K562 (cell line): ENCODE measurements at regions not wholly inside any gene's neighbourhood (a gene's known extent, or its start where the extent isn't known, plus 50 kb on each side); places are given as distances from the start of the nearest gene placed in this dataset.
A peak's percentile ranks its signal among the peaks of the same experiment; 100 is the strongest.

Experiments used
- CAMTA2 ChIP-seq: fragments of 250-450 bp; sonication (Bioruptor Pico); conservative IDR thresholded peaks from 2 replicates; pipeline ENCODE4 v1.5.1; 2022
- CC2D1A ChIP-seq: fragments of 450-650 bp; IDR thresholded peaks from 2 replicates; pipeline ENCODE4 v1.6.1; 2017; ENCODE audit warnings: mild to moderate bottlenecking
- CHAMP1 ChIP-seq: fragments of 450-650 bp; IDR thresholded peaks from 2 replicates; pipeline ENCODE4 v1.6.1; 2016; ENCODE audit warnings: mild to moderate bottlenecking
- CHCHD3 ChIP-seq: fragments of 250-450 bp; sonication (Bioruptor Pico); IDR thresholded peaks from 2 replicates; pipeline ENCODE4 v2.1.2; 2022; ENCODE audit warnings: mild to moderate bottlenecking
- GATA2 ChIP-seq: sonication (generic); formaldehyde crosslinking; IDR thresholded peaks from 2 replicates; pipeline ENCODE4 v1.4.0; 2020; ENCODE audit warnings: mild to moderate bottlenecking, missing genetic modification reagents
- IFI16 ChIP-seq: fragments of 250-450 bp; sonication (Bioruptor Pico); IDR thresholded peaks from 2 replicates; pipeline ENCODE4 v2.1.2; 2022; ENCODE audit warnings: mild to moderate bottlenecking, inconsistent platforms
- MCM7 ChIP-seq, 2 experiments: fragments of 450-650 bp; IDR thresholded peaks; 2 replicates each; pipeline ENCODE4 v1.6.1; 2016 to 2018
- MEF2A ChIP-seq: IDR thresholded peaks from 2 replicates; pipeline ENCODE4 v1.6.1; 2011; ENCODE audit warnings: low read depth, mild to moderate bottlenecking, low read length, moderate library complexity; ENCODE audit not compliant: control insufficient read depth
- PHB ChIP-seq: fragments of 250-450 bp; sonication (Bioruptor Pico); IDR thresholded peaks from 2 replicates; pipeline ENCODE4 v1.5.0; 2021
- POLR3G ChIP-seq: IDR thresholded peaks from 2 replicates; pipeline ENCODE4 v1.6.1; 2011; ENCODE audit not compliant: insufficient read length, insufficient replicate concordance; ENCODE audit errors: extremely low read depth
- RBM34 ChIP-seq: fragments of 200-400 bp; formaldehyde crosslinking; IDR thresholded peaks from 2 replicates; pipeline ENCODE4 v1.6.1; 2018; ENCODE audit warnings: low read length, borderline replicate concordance; ENCODE audit not compliant: insufficient read depth
- SRSF1 ChIP-seq: fragments of 200-400 bp; formaldehyde crosslinking; IDR thresholded peaks from 2 replicates; pipeline ENCODE4 v1.6.1; 2017; ENCODE audit warnings: mild to moderate bottlenecking, low read depth, low read length, moderate library complexity
- TBP ChIP-seq: optimal IDR thresholded peaks from 2 replicates; pipeline ENCODE3; 2011; ENCODE audit warnings: low read depth, low read length, improper control_type of control experiment
- TCF7L2 ChIP-seq: fragments of 150-350 bp; IDR thresholded peaks from 2 replicates; pipeline ENCODE4 v1.6.1; 2016; ENCODE audit warnings: low read depth, mild to moderate bottlenecking, low read length, moderate library complexity
- TEAD2 ChIP-seq: fragments of 450-650 bp; IDR thresholded peaks from 2 replicates; pipeline ENCODE4 v1.6.1; 2016; ENCODE audit warnings: missing genetic modification characterization, control low read depth, missing compliant biosample characterization
- TOE1 ChIP-seq, 2 experiments: fragments of 450-650 bp in 1 of 2; sonication (generic) in 1 of 2; formaldehyde crosslinking in 1 of 2; IDR thresholded peaks; 2 replicates each; pipeline versions ENCODE4 v1.7.1 to v1.8.0; 2016 to 2022; ENCODE audit warnings: borderline replicate concordance in 2 of 2, mild to moderate bottlenecking in 2 of 2, antibody characterized with exemption in 1 of 2, inconsistent platforms in 1 of 2, low read depth in 1 of 2, missing genetic modification reagents in 1 of 2, moderate library complexity in 1 of 2
- TSC22D4 ChIP-seq: fragments of 450-650 bp; IDR thresholded peaks from 2 replicates; pipeline ENCODE4 v1.6.1; 2016; ENCODE audit warnings: missing genetic modification characterization, missing biosample characterization, control low read depth
- WHSC1 ChIP-seq: IDR thresholded peaks from one replicate; pipeline ENCODE4 v1.6.1; 2012; ENCODE audit warnings: low read length, control low read depth, inconsistent platforms
- ZBTB43 ChIP-seq: sonication (generic); formaldehyde crosslinking; IDR thresholded peaks from 2 replicates; pipeline ENCODE4 v1.8.0; 2023; ENCODE audit warnings: mild to moderate bottlenecking, missing genetic modification reagents
- ZC3H11A ChIP-seq: IDR thresholded peaks from 2 replicates; pipeline ENCODE4 v1.6.1; 2012; ENCODE audit warnings: low read depth, low read length, improper control_type of control experiment
- ZFX ChIP-seq: sonication (generic); formaldehyde crosslinking; IDR thresholded peaks from 2 replicates; pipeline ENCODE4 v1.8.0; 2022; ENCODE audit warnings: mild to moderate bottlenecking, missing genetic modification reagents, moderate library complexity
- ZNF140 ChIP-seq: fragments of 250-450 bp; sonication (Bioruptor Pico); IDR thresholded peaks from 2 replicates; pipeline ENCODE4 v1.8.0; 2021; ENCODE audit warnings: moderate library complexity, mild to moderate bottlenecking, inconsistent platforms
- ZNF316 ChIP-seq: fragments of 450-650 bp; IDR thresholded peaks from 2 replicates; pipeline ENCODE4 v1.6.1; 2016
- TF ChIP-seq, protein P1 (sequence below): fragments of 250-450 bp; sonication (Bioruptor Pico); IDR thresholded peaks from 2 replicates; pipeline ENCODE4 v1.8.0; 2021; ENCODE audit warnings: borderline replicate concordance, mild to moderate bottlenecking, moderate library complexity; ENCODE audit not compliant: poor library complexity, severe bottlenecking
- TF ChIP-seq, protein P2 (sequence below): fragments of 250-450 bp; sonication (Bioruptor Pico); IDR thresholded peaks from 2 replicates; pipeline ENCODE4 v1.5.0; 2020; ENCODE audit warnings: mild to moderate bottlenecking, borderline replicate concordance

DNA sequence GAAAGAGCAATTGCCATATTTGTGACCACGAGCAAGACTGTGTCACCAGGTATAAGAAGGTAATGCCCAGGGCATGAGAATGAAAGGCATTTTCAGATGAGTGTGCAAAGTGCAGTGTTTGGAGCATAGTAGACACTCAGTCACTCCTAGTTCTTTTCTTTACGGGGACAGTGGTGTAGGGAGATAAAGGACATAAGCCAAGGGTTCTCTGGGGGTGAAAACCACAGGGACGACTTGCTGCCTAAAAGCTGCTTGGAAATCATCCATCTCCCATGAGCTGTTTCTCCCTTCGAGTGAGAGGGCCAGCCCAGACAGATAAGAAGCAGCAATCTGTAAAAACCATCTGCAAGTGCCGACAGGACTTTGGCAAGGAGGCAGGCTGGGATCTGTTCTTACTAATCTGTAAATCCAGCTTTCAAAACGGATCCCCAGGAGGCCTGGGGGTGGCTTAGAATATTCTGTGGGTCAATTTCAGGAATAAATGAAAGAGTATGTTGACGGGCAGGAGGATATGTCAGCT is 221.6 kb downstream of the LPIN1 start (continued):
- no peak for TF ChIP-seq RBM34
- peak; percentile 100 for TF ChIP-seq CC2D1A
- peak; percentile 74 for TF ChIP-seq TOE1 (IDR thresholded peaks at IDR 0.05; ENCODE audit: borderline replicate concordance)
- no peak for TF ChIP-seq TOE1 (CRISPR knock-in tag; IDR thresholded peaks at IDR 0.05; ENCODE audit: borderline replicate concordance, low read depth)
- no peak for TF ChIP-seq CAMTA2 (CRISPR knock-in tag)
- no peak for TF ChIP-seq SRSF1
- no peak for TF ChIP-seq WHSC1
- TF ChIP-seq POLR3G: no peak
- no peak for TF ChIP-seq TEAD2 (tag)
- TF ChIP-seq ZNF140 (CRISPR knock-in tag): no peak
- peak; percentile 98 for TF ChIP-seq CHAMP1
- TF ChIP-seq ZBTB43 (CRISPR knock-in tag): 0 out of 2 replicates have a peak, but pooled peaks have one; percentile 85
- no peak for TF ChIP-seq CHCHD3 (CRISPR knock-in tag)
- no peak for TF ChIP-seq IFI16 (CRISPR knock-in tag)
- TF ChIP-seq ZFX (CRISPR knock-in tag): no peak
- TF ChIP-seq, protein P1, sequence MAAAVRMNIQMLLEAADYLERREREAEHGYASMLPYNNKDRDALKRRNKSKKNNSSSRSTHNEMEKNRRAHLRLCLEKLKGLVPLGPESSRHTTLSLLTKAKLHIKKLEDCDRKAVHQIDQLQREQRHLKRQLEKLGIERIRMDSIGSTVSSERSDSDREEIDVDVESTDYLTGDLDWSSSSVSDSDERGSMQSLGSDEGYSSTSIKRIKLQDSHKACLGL (CRISPR knock-in tag): no peak
- TF ChIP-seq MEF2A: peak; percentile 59; the same call in 1 of the 2 replicates
- TF ChIP-seq, protein P2, sequence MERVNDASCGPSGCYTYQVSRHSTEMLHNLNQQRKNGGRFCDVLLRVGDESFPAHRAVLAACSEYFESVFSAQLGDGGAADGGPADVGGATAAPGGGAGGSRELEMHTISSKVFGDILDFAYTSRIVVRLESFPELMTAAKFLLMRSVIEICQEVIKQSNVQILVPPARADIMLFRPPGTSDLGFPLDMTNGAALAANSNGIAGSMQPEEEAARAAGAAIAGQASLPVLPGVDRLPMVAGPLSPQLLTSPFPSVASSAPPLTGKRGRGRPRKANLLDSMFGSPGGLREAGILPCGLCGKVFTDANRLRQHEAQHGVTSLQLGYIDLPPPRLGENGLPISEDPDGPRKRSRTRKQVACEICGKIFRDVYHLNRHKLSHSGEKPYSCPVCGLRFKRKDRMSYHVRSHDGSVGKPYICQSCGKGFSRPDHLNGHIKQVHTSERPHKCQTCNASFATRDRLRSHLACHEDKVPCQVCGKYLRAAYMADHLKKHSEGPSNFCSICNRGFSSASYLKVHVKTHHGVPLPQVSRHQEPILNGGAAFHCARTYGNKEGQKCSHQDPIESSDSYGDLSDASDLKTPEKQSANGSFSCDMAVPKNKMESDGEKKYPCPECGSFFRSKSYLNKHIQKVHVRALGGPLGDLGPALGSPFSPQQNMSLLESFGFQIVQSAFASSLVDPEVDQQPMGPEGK (CRISPR knock-in tag): no peak
- TF ChIP-seq GATA2 (CRISPR knock-in tag): peak; percentile 100
- no peak for TF ChIP-seq TSC22D4
- TF ChIP-seq ZNF316: peak; percentile 79
- peak; percentile 55; the same call in 1 of the 2 replicates for TF ChIP-seq ZC3H11A
- no peak for TF ChIP-seq PHB
- no peak for TF ChIP-seq TBP
- no peak for TF ChIP-seq TCF7L2
- TF ChIP-seq MCM7 (IDR thresholded peaks at IDR 0.05): no peak
